H1 (cell line): ENCODE measurements at regions not wholly inside any gene's neighbourhood (a gene's known extent, or its start where the extent isn't known, plus 50 kb on each side); places are given as distances from the start of the nearest gene placed in this dataset.

Source experiments
- CTCF ChIA-PET: fragments of 300-600 bp; sonication (Branson Sonifier 250); formaldehyde crosslinking; loops from one replicate; lab custom pipeline; 2021; ENCODE audit not compliant: partially characterized antibody; lab: Charles Lee
- POLR2A ChIA-PET: fragments of 300-600 bp; sonication (Branson Sonifier 250); formaldehyde crosslinking; loops from one replicate; lab custom pipeline; 2021; ENCODE audit warnings: inconsistent platforms; ENCODE audit not compliant: partially characterized antibody; lab: Charles Lee
- DNase-seq, 2 experiments: peaks; one replicate each; pipeline versions ENCODE4 v3.0.0 to v3.0.0-alpha.2; 2010 to 2022; ENCODE audit warnings: low spot score in 2 of 2, low read depth in 1 of 2, mixed read lengths in 1 of 2
- FAIRE-seq: peaks from 2 replicates; lab custom pipeline; 2011; peaks lifted over from hg19 to GRCh38; lab: Jason Lieb, UNC
- H2AFZ ChIP-seq: 2 replicates; pipeline ENCODE4 v1.8.1; 2012; ENCODE audit warnings: low read length, inconsistent platforms
- H2AK5ac ChIP-seq: 2 replicates; pipeline ENCODE4 v1.6.1; 2013; ENCODE audit warnings: low read depth, low read length
- H2BK120ac ChIP-seq: replicated peaks from 2 replicates; pipeline ENCODE3; 2013; ENCODE audit warnings: low read depth, low read length, inconsistent platforms
- H2BK12ac ChIP-seq: 2 replicates; pipeline ENCODE4 v1.6.1; 2013; ENCODE audit warnings: low read depth, low read length
- H2BK15ac ChIP-seq: 2 replicates; pipeline ENCODE4 v1.6.1; 2013; ENCODE audit warnings: low read length
- H2BK20ac ChIP-seq: 2 replicates; pipeline ENCODE4 v1.6.1; 2013; ENCODE audit warnings: low read length
- H2BK5ac ChIP-seq: 2 replicates; pipeline ENCODE4 v1.6.1; 2013; ENCODE audit warnings: low read depth, low read length
- H3K14ac ChIP-seq: 2 replicates; pipeline ENCODE4 v1.6.1; 2013; ENCODE audit warnings: inconsistent platforms; ENCODE audit not compliant: insufficient read length
- H3K18ac ChIP-seq: 2 replicates; pipeline ENCODE4 v1.6.1; 2013; ENCODE audit warnings: low read length; ENCODE audit errors: extremely low read depth
- H3K23ac ChIP-seq: 2 replicates; pipeline ENCODE4 v1.6.1; 2013; ENCODE audit warnings: inconsistent platforms; ENCODE audit not compliant: insufficient read length
- H3K23me2 ChIP-seq: 2 replicates; pipeline ENCODE4 v1.6.1; 2013; ENCODE audit warnings: low read depth, low read length
- H3K27ac ChIP-seq: 2 replicates; pipeline ENCODE4 v1.6.1; 2011; ENCODE audit warnings: low read depth, low read length, inconsistent platforms
- H3K27me3 ChIP-seq, 4 experiments: replicated peaks in 1 of 4; 1 replicate in 1 of 4; 2 replicates in 3 of 4; pipeline versions ENCODE4 v1.6.1 to v1.8.1; 2011 to 2013; ENCODE audit warnings: low read length in 3 of 4, mild to moderate bottlenecking in 3 of 4, inconsistent platforms in 2 of 4, mixed read lengths in 2 of 4, moderate library complexity in 1 of 4; ENCODE audit not compliant: control insufficient read depth in 3 of 4, insufficient read depth in 3 of 4; ENCODE audit errors: extremely low read depth in 1 of 4
- H3K36me3 ChIP-seq, 4 experiments: 2 replicates each; pipeline versions ENCODE4 v1.6.1 to v1.8.1; 2011 to 2013; ENCODE audit warnings: mild to moderate bottlenecking in 4 of 4, low read length in 3 of 4, moderate library complexity in 2 of 4, control low read depth in 1 of 4, inconsistent platforms in 1 of 4; ENCODE audit not compliant: insufficient read depth in 4 of 4, control insufficient read depth in 2 of 4
- H3K4ac ChIP-seq: replicated peaks from 2 replicates; pipeline ENCODE3; 2013; ENCODE audit warnings: low read length, low read depth, mixed read lengths, inconsistent platforms; ENCODE audit not compliant: insufficient read length
- H3K4me1 ChIP-seq, 4 experiments: replicated peaks in 1 of 4; 1 replicate in 1 of 4; 2 replicates in 3 of 4; pipeline versions ENCODE4 v1.6.1 to v1.8.1; 2011 to 2013; ENCODE audit warnings: low read length in 3 of 4, inconsistent platforms in 2 of 4, mixed read lengths in 1 of 4; ENCODE audit not compliant: insufficient read depth in 4 of 4, control insufficient read depth in 3 of 4
- H3K4me2 ChIP-seq, 2 experiments: 2 replicates each; pipeline versions ENCODE4 v1.6.1 to v1.8.1; 2011 to 2013; ENCODE audit warnings: low read depth in 2 of 2, low read length in 2 of 2, control low read depth in 1 of 2, inconsistent platforms in 1 of 2, mild to moderate bottlenecking in 1 of 2; ENCODE audit not compliant: insufficient read depth in 1 of 2
- H3K4me3 ChIP-seq, 4 experiments: fragments of 200-600, 300-600 bp in 1 of 4; sonication (generic), shearing (Covaris generic), sonication (Bioruptor Twin) in 1 of 4; 2 replicates each; pipeline versions ENCODE4 v1.5.1 to v1.8.1; 2011 to 2016; ENCODE audit warnings: low read length in 4 of 4, low read depth in 3 of 4, control low read depth in 2 of 4, inconsistent platforms in 2 of 4, mild to moderate bottlenecking in 2 of 4, mixed read lengths in 1 of 4, moderate library complexity in 1 of 4; ENCODE audit not compliant: insufficient read depth in 2 of 4; ENCODE audit errors: extremely low read depth in 1 of 4
- H3K56ac ChIP-seq: replicated peaks from 2 replicates; pipeline ENCODE3; 2013; ENCODE audit warnings: low read depth, mild to moderate bottlenecking, mixed read lengths, low read length, inconsistent platforms; ENCODE audit not compliant: insufficient read length
- H3K79me1 ChIP-seq: 2 replicates; pipeline ENCODE4 v1.6.1; 2013; ENCODE audit warnings: low read depth, low read length, control low read depth
- H3K79me2 ChIP-seq, 2 experiments: 2 replicates each; pipeline versions ENCODE4 v1.6.1 to v1.8.1; 2012 to 2013; ENCODE audit warnings: low read length in 2 of 2, mild to moderate bottlenecking in 2 of 2, inconsistent platforms in 1 of 2; ENCODE audit not compliant: insufficient read depth in 2 of 2, control insufficient read depth in 1 of 2
- H3K9ac ChIP-seq, 4 experiments: replicated peaks in 1 of 4; 1 replicate in 1 of 4; 2 replicates in 3 of 4; pipeline versions ENCODE4 v1.6.1 to v1.8.1; 2011 to 2013; ENCODE audit warnings: low read depth in 3 of 4, low read length in 3 of 4, control low read depth in 2 of 4, mild to moderate bottlenecking in 2 of 4, moderate library complexity in 2 of 4, inconsistent platforms in 1 of 4; ENCODE audit errors: extremely low read depth in 1 of 4
- H3K9me3 ChIP-seq, 2 experiments: 2 replicates each; pipeline versions ENCODE4 v1.6.1 to v1.8.1; 2012 to 2013; ENCODE audit warnings: mild to moderate bottlenecking in 2 of 2, moderate library complexity in 2 of 2, control low read depth in 1 of 2, inconsistent platforms in 1 of 2, low read depth in 1 of 2, low read length in 1 of 2, mixed read lengths in 1 of 2; ENCODE audit not compliant: insufficient read depth in 2 of 2
- H4K20me1 ChIP-seq, 2 experiments: replicated peaks in 1 of 2; 2 replicates each; pipeline versions ENCODE3 to v1.8.1; 2011 to 2013; ENCODE audit warnings: inconsistent platforms in 2 of 2, low read length in 2 of 2, mild to moderate bottlenecking in 1 of 2; ENCODE audit not compliant: insufficient read depth in 2 of 2, control insufficient read depth in 1 of 2
- H4K5ac ChIP-seq: 2 replicates; pipeline ENCODE4 v1.6.1; 2013; ENCODE audit warnings: low read length, low read depth, mixed read lengths, inconsistent platforms; ENCODE audit not compliant: insufficient read length
- H4K8ac ChIP-seq: 2 replicates; pipeline ENCODE4 v1.8.0; 2013; ENCODE audit warnings: mild to moderate bottlenecking, moderate library complexity, low read length, inconsistent platforms; ENCODE audit not compliant: insufficient read depth; ENCODE audit errors: extremely low read depth
- H4K91ac ChIP-seq: replicated peaks from 2 replicates; pipeline ENCODE3; 2013; ENCODE audit warnings: low read length, mixed read lengths, inconsistent platforms; ENCODE audit not compliant: insufficient read length
- CBX8 ChIP-seq: fragments of 300-800, 300-1000 bp; sonication (generic); IDR thresholded peaks from 2 replicates; pipeline ENCODE4 v1.7.1; 2016; ENCODE audit warnings: low read depth, low read length, borderline replicate concordance
- CEBPB ChIP-seq: IDR thresholded peaks from 2 replicates; pipeline ENCODE4 v1.6.1; 2012; ENCODE audit warnings: low read depth, low read length
- CHD1 ChIP-seq: IDR thresholded peaks from 2 replicates; pipeline ENCODE4 v1.6.1; 2012; ENCODE audit warnings: low read depth, low read length, improper control_type of control experiment
- E2F6 ChIP-seq: IDR thresholded peaks from 2 replicates; pipeline ENCODE4 v1.6.1; 2012; ENCODE audit warnings: inconsistent platforms
- EP300 ChIP-seq, 2 experiments: IDR thresholded peaks; 1 replicate in 1 of 2; 2 replicates in 1 of 2; pipeline ENCODE4 v1.6.1; 2011 to 2012; ENCODE audit warnings: low read depth in 2 of 2, low read length in 2 of 2, mild to moderate bottlenecking in 2 of 2, borderline replicate concordance in 1 of 2, inconsistent platforms in 1 of 2, moderate library complexity in 1 of 2
- GABPA ChIP-seq: IDR thresholded peaks from 2 replicates; pipeline ENCODE4 v1.6.1; 2011; ENCODE audit warnings: mild to moderate bottlenecking, low read length, moderate library complexity, borderline replicate concordance; ENCODE audit not compliant: insufficient read depth
- GTF2F1 ChIP-seq: IDR thresholded peaks from 2 replicates; pipeline ENCODE4 v1.6.1; 2012; ENCODE audit warnings: low read depth, low read length, improper control_type of control experiment, borderline replicate concordance
- KDM1A ChIP-seq: fragments of 200-600, 300-600 bp; sonication (generic); IDR thresholded peaks from 2 replicates; pipeline ENCODE4 v1.7.1; 2016; ENCODE audit warnings: mild to moderate bottlenecking, low read length, borderline replicate concordance
- POLR2A ChIP-seq, 2 experiments: IDR thresholded peaks; 1 replicate in 1 of 2; 2 replicates in 1 of 2; pipeline ENCODE4 v1.6.1; 2011; ENCODE audit warnings: low read depth in 2 of 2, low read length in 2 of 2, mild to moderate bottlenecking in 2 of 2; ENCODE audit errors: control extremely low read depth in 1 of 2
- POLR2AphosphoS5 ChIP-seq: IDR thresholded peaks from 2 replicates; pipeline ENCODE4 v1.6.1; 2011; ENCODE audit warnings: low read depth, low read length
- SRF ChIP-seq: IDR thresholded peaks from 2 replicates; pipeline ENCODE4 v1.6.1; 2011; ENCODE audit warnings: mild to moderate bottlenecking, low read depth, low read length, moderate library complexity
- TAF1 ChIP-seq: IDR thresholded peaks from 2 replicates; pipeline ENCODE4 v1.6.1; 2011; ENCODE audit warnings: mild to moderate bottlenecking, low read depth, low read length
- WGBS, 2 experiments: shearing (Covaris generic) in 1 of 2; methylation state at CpG; one replicate each; pipeline versions ENCODE4 v1.1.6 to v1.1.7; 2013 to 2015; ENCODE audit warnings: low lambda C conversion rate in 2 of 2, mixed read lengths in 2 of 2, inconsistent platforms in 1 of 2, low coverage in 1 of 2, missing lambda C conversion rate in 1 of 2; ENCODE audit not compliant: insufficient replicate concordance in 2 of 2, insufficient coverage in 1 of 2, insufficient read length in 1 of 2; ENCODE audit errors: extremely low coverage in 1 of 2, missing lambda C conversion rate in 1 of 2; 5-methylcytosine and 5-hydroxymethylcytosine counted together
- TF ChIP-seq, protein P1 (sequence below): IDR thresholded peaks from 2 replicates; pipeline ENCODE4 v1.6.1; 2011; ENCODE audit warnings: low read depth, mild to moderate bottlenecking, low read length; ENCODE audit not compliant: insufficient read depth
- TF ChIP-seq, protein P2 (sequence below): IDR thresholded peaks from 2 replicates; pipeline ENCODE4 v1.6.1; 2012; ENCODE audit warnings: inconsistent platforms

GRCh38 chr1:73901738-73902137 is 296.2 kb downstream of the LRRIQ3 start:
- Histone ChIP-seq H3K14ac (no peak overlapping the region), H3K9me3 (no peaks in the 10 kb centered on the region), H3K56ac (no peak overlapping the region), H3K79me1 (no peaks in the 10 kb centered on the region), H3K9ac (no peak overlapping the region), H2AFZ (no peak overlapping the region), H4K5ac (no peak overlapping the region), H2BK12ac (no peak overlapping the region), H3K18ac (no peak overlapping the region), H3K27ac (no peak overlapping the region), H2AK5ac (no peak overlapping the region), H2BK20ac (no peak overlapping the region), H3K23me2 (no peaks in the 10 kb centered on the region; the same call in 1 of the 2 replicates), H3K4ac (no peak overlapping the region), H4K8ac (no peak overlapping the region), H4K20me1 (no peaks in the 10 kb centered on the region), H3K79me2 (no peaks in the 10 kb centered on the region), H3K27me3 (no peaks in the 10 kb centered on the region), H2BK15ac (no peak overlapping the region), H3K36me3 (no peaks in the 10 kb centered on the region), H3K4me3 (no peak overlapping the region), H2BK5ac (no peak overlapping the region), H3K4me1 (peaks cover 0 to 8% (median 1%) of the 10 kb centered on the region in 4 experiments; a peak in 2 of 7 replicates), H4K91ac (no peak overlapping the region), H3K4me2 (no peak overlapping the region), H3K23ac (no peak overlapping the region), H2BK120ac (no peak overlapping the region)
- 86% methylated on average over 5 of the region's 5 CpGs; no CpG with 5 or more reads in 1 of the 2 experiments for WGBS, 2 experiments
- FAIRE-seq: no peak
- POLR2A ChIA-PET: no interaction called here
- CTCF ChIA-PET: interaction anchor here (0.8 to 0.9 kb wide), 2 partner anchors 11 to 90 kb away, joined by 3 to 4 read pairs; no protein-coding TSS in a partner anchor
- DNase-seq: no peak
- TF ChIP-seq GTF2F1 (no peak), GABPA (no peak), KDM1A (no peak), CEBPB (no peak), POLR2AphosphoS5 (no peak), E2F6 (no peak), SRF (no peak), POLR2A (IDR thresholded peaks at IDR 0.05; ENCODE audit: control extremely low read depth in 1 of 2, low read depth in 2 of 2, low read length in 2 of 2) (no peak), CBX8 (no peak), CHD1 (no peak), EP300 (IDR thresholded peaks at IDR 0.05; ENCODE audit: borderline replicate concordance in 1 of 2, low read depth in 2 of 2, low read length in 2 of 2) (no peak), TAF1 (no peak)
- TF ChIP-seq, protein P1, sequence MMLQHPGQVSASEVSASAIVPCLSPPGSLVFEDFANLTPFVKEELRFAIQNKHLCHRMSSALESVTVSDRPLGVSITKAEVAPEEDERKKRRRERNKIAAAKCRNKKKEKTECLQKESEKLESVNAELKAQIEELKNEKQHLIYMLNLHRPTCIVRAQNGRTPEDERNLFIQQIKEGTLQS: no peak
- TF ChIP-seq, protein P2, sequence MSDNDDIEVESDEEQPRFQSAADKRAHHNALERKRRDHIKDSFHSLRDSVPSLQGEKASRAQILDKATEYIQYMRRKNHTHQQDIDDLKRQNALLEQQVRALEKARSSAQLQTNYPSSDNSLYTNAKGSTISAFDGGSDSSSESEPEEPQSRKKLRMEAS: no peak
